SIG-M5 treated with dmso at 0.1 percent for 504 hours (cell line): ENCODE measurements at regions not wholly inside any gene's neighbourhood (a gene's known extent, or its start where the extent isn't known, plus 50 kb on each side); places are given as distances from the start of the nearest gene placed in this dataset.
A peak's percentile ranks its signal among the peaks of the same experiment; 100 is the strongest.

Source experiments
- DNase-seq: peaks from one replicate; lab custom pipeline; 2025; ENCODE audit not compliant: unreplicated experiment; lab: John Stamatoyannopoulos, UW

GRCh38 chr2:196383799-196384198, 212.4 kb upstream of the STK17B start:
- DNase-seq: no peak

- DNase-seq: no peak
Observed at GRCh38 chr2:196384729-196385128, 213.4 kb upstream of the STK17B start.

- no peak for DNase-seq
Observed at GRCh38 chr2:196389670-196390069, 218.3 kb upstream of the STK17B start.

- DNase-seq: no peak
Observed at GRCh38 chr2:196390243-196391148, 219.1 kb upstream of the STK17B start.

GRCh38 chr2:196391149-196391479, 219.7 kb upstream of the STK17B start:
- DNase-seq: no peak

- no peak for DNase-seq
Observed at GRCh38 chr2:196399096-196399495, 227.7 kb upstream of the STK17B start.

- peak; percentile 90 for DNase-seq
Observed at GRCh38 chr2:196399722-196400691, 228.6 kb upstream of the STK17B start.

- DNase-seq: no peak
Observed at GRCh38 chr2:196403471-196403870, 232.1 kb upstream of the STK17B start.

- no peak for DNase-seq
Observed at GRCh38 chr2:196404276-196404675, 232.9 kb upstream of the STK17B start.

GRCh38 chr2:196407675-196408264, 231.7 kb upstream of the CCDC150 start:
- no peak for DNase-seq

GRCh38 chr2:196409376-196409775, 230.1 kb upstream of the CCDC150 start:
- no peak for DNase-seq

GRCh38 chr2:196410008-196410407, 229.5 kb upstream of the CCDC150 start:
- DNase-seq: no peak

- no peak for DNase-seq
Observed at GRCh38 chr2:196413821-196414274, 225.7 kb upstream of the CCDC150 start.

GRCh38 chr2:196415384-196415783, 224.1 kb upstream of the CCDC150 start:
- DNase-seq: no peak

- DNase-seq: no peak
Observed at GRCh38 chr2:196420143-196420542, 219.4 kb upstream of the CCDC150 start.

GRCh38 chr2:196421880-196422279, 217.6 kb upstream of the CCDC150 start:
- no peak for DNase-seq

GRCh38 chr2:196422361-196422760, 217.2 kb upstream of the CCDC150 start:
- DNase-seq: no peak

GRCh38 chr2:196426122-196426521, 213.4 kb upstream of the CCDC150 start:
- DNase-seq: no peak

GRCh38 chr2:196427986-196428634, 211.4 kb upstream of the CCDC150 start:
- DNase-seq: no peak

- DNase-seq: no peak
Observed at GRCh38 chr2:196431076-196431475, 208.4 kb upstream of the CCDC150 start.

GRCh38 chr2:196431957-196432356, 207.6 kb upstream of the CCDC150 start:
- peak; percentile 9 for DNase-seq
